Endothelial cell (in vitro differentiated cells): ENCODE measurements at regions not wholly inside any gene's neighbourhood (a gene's known extent, or its start where the extent isn't known, plus 50 kb on each side); places are given as distances from the start of the nearest gene placed in this dataset.

Experiments
- DNase-seq: peaks from one replicate; pipeline ENCODE4 v3.0.0; 2021; ENCODE audit warnings: low spot score
- H3K27ac Mint-ChIP-seq: one replicate; pipeline ENCODE4 v1.8.0; 2021; ENCODE audit warnings: mixed read lengths, inconsistent platforms; ENCODE audit not compliant: unreplicated experiment
- H3K27me3 Mint-ChIP-seq: one replicate; pipeline ENCODE4 v1.8.0; 2021; ENCODE audit warnings: mild to moderate bottlenecking, moderate library complexity, mixed read lengths, inconsistent platforms; ENCODE audit not compliant: unreplicated experiment
- H3K36me3 Mint-ChIP-seq: one replicate; pipeline ENCODE4 v1.8.0; 2021; ENCODE audit warnings: mild to moderate bottlenecking, low read depth, mixed read lengths, inconsistent platforms; ENCODE audit not compliant: unreplicated experiment
- H3K4me1 Mint-ChIP-seq: one replicate; pipeline ENCODE4 v1.8.0; 2021; ENCODE audit warnings: mild to moderate bottlenecking, mixed read lengths, inconsistent platforms; ENCODE audit not compliant: unreplicated experiment
- H3K4me3 Mint-ChIP-seq: one replicate; pipeline ENCODE4 v1.8.0; 2021; ENCODE audit warnings: mild to moderate bottlenecking, mixed read lengths, inconsistent platforms; ENCODE audit not compliant: unreplicated experiment
- H3K9me3 Mint-ChIP-seq: one replicate; pipeline ENCODE4 v1.8.0; 2021; ENCODE audit warnings: mixed read lengths, inconsistent platforms; ENCODE audit not compliant: unreplicated experiment
- TF ChIP-seq, protein P1 (sequence below): fragments of 200-600 bp; sonication (generic); IDR thresholded peaks from one replicate; pipeline ENCODE4 v1.5.0; 2021; ENCODE audit warnings: antibody characterized with exemption; ENCODE audit not compliant: unreplicated experiment

DNA sequence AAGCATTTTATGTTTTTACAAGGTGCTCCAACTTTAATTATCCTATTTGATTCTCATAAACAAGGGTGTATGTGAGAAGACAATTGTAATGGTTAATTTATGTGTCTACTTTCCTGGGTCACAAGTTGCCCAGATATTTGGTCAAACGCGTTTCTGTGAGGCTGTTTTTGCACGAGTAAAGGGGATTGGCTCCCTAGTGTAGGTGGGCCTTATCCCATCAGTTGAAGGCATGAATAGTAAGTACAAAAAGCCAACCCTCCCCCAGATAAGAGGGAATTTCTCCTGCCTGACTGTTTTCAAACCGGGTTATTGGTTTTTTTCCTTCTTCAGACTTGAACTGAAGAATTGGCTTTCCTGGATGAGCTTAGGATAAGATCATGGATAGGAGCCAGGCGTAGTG, 224.0 kb upstream of the NCKAP5 start:
- Mint-ChIP-seq H3K36me3 (no peaks in the 10 kb centered on the region), H3K9me3 (no peaks in the 10 kb centered on the region), H3K27me3 (peaks cover 2% of the 10 kb centered on the region), H3K4me1 (no peaks in the 10 kb centered on the region), H3K4me3 (no peak overlapping the region), H3K27ac (no peak overlapping the region)
- TF ChIP-seq, protein P1, sequence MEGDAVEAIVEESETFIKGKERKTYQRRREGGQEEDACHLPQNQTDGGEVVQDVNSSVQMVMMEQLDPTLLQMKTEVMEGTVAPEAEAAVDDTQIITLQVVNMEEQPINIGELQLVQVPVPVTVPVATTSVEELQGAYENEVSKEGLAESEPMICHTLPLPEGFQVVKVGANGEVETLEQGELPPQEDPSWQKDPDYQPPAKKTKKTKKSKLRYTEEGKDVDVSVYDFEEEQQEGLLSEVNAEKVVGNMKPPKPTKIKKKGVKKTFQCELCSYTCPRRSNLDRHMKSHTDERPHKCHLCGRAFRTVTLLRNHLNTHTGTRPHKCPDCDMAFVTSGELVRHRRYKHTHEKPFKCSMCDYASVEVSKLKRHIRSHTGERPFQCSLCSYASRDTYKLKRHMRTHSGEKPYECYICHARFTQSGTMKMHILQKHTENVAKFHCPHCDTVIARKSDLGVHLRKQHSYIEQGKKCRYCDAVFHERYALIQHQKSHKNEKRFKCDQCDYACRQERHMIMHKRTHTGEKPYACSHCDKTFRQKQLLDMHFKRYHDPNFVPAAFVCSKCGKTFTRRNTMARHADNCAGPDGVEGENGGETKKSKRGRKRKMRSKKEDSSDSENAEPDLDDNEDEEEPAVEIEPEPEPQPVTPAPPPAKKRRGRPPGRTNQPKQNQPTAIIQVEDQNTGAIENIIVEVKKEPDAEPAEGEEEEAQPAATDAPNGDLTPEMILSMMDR: no peak
- no peak for DNase-seq

DNA sequence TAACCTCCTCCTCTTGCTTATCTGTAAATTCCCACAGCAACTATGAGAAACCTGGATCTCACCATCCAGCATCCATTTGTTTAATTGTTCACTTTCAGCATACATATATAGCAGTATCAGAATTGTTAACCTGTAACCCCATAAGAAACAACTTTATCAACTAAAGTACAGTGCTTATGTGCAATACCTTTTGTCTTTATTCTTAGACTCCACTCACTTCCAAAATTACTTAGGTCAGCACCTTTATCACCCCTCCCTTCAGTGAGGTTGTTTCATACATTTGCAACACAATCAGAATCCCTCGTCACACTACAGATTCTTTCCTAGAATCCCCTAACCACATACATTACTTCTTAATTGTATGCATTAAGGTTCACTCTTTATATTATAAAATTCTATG, 225.9 kb upstream of the NCKAP5 start:
- no peak for DNase-seq
- Mint-ChIP-seq H3K4me3 (no peak overlapping the region), H3K4me1 (no peaks in the 10 kb centered on the region), H3K27me3 (peaks cover 2% of the 10 kb centered on the region), H3K36me3 (no peaks in the 10 kb centered on the region), H3K9me3 (no peaks in the 10 kb centered on the region), H3K27ac (no peak overlapping the region)
- TF ChIP-seq, protein P1: no peak

DNA sequence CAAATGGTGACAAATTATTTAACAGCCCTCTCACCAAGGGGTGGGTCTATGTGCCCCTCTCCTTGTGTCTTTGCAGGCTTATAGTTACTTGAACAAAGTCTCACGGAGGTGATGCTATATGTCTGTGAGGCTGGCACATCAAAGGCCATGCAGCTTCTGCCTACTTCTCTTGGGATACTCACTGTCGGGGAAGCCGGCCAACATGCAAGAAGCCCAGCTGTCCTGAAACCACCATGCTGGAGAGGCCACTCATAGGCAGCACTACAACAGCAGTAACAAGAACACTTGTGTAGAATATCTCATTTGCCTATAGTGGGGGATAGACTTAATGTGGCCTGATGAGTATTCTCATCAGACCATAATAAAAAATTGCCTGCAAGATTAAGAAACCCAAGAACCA, 233.7 kb upstream of the NCKAP5 start:
- TF ChIP-seq, protein P1: no peak
- H3K36me3 Mint-ChIP-seq: no peaks in the 10 kb centered on the region
- DNase-seq: no peak
- peaks cover 7% of the 10 kb centered on the region for H3K27me3 Mint-ChIP-seq
- H3K4me1 Mint-ChIP-seq: peaks cover 14% of the 10 kb centered on the region
- H3K9me3 Mint-ChIP-seq: no peaks in the 10 kb centered on the region
- H3K27ac Mint-ChIP-seq: no peak overlapping the region
- no peak overlapping the region for H3K4me3 Mint-ChIP-seq

DNA sequence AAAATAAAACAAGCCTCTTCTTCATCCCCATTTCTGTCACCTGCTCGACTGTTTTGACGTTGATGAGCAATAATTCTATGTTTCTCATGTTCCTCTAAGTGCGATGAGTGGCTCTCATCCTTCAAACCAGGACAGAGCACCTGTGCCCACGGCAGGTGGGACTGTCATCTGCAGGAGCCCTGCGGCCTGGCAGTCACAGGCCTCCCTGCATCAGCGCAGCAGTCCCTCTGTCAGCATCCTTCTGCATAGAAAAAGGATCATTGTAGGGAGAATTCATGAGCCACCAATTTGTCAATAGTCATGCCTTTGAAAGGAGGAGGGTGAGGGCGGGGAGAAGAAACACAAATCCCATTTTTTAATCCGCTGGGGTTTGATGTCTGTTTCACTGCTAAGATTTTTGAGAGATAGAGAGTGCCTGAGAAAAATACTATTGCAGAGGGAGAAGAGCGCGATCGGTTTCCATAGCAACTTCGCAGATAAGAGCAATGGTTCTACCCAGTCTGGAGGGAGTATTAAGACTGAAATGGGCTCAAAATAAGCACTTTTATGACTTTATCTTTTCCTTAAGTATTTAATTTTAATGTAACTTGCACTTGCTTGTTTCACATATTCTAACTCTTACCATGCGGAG, 234.3 kb upstream of the NCKAP5 start:
- Mint-ChIP-seq H3K4me1 (peaks cover 14% of the 10 kb centered on the region), H3K27me3 (peaks cover 7% of the 10 kb centered on the region), H3K4me3 (no peak overlapping the region), H3K36me3 (no peaks in the 10 kb centered on the region), H3K9me3 (no peaks in the 10 kb centered on the region), H3K27ac (no peak overlapping the region)
- TF ChIP-seq, protein P1: no peak
- DNase-seq: no peak

DNA sequence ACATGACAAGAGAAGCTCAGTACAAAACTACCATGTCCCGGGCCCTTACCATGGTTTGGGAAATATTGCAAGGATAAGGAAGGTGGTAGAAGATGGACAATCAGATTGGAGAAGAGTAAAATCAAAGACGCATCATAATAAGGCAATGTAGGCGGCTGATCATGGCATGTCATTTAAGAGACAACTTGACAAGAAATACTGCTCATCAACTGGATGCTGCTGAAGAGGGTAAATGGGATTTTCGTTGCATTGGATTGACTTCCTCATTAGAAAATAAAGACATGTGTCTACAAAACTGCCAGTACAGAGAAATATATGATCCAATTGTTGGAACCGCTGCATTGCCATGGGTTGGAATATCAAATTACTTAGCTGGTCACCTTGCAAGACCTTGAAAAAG, 238.3 kb upstream of the NCKAP5 start:
- DNase-seq: no peak
- Mint-ChIP-seq H3K4me1 (peaks cover 14% of the 10 kb centered on the region), H3K4me3 (no peak overlapping the region), H3K36me3 (no peaks in the 10 kb centered on the region), H3K27me3 (peaks cover 2% of the 10 kb centered on the region), H3K27ac (no peak overlapping the region), H3K9me3 (no peaks in the 10 kb centered on the region)
- TF ChIP-seq, protein P1: no peak
